ENCODE measurements at regions not wholly inside any gene's neighbourhood (a gene's known extent, or its start where the extent isn't known, plus 50 kb on each side); places are given as distances from the start of the nearest gene placed in this dataset.

DNA sequence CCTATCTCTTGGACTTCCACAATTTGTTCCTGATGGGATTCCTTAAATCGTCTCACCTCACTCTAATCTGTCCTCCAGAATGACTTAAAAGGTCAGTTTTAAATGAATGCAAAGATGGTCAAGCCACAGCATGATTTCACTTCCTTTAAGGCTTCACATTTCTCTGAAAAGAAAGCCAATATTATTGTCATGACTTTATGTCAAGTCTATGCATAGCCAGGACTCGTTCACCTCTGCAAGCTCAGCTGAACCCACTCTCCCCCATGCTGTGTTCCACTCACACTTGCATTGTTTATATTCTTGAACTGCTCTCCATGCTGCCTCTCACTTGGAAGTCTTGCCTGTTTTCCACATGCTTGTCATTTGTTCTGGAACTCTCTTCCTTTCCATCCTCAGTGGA is 298.4 kb upstream of the MMADHC start:
- Histone ChIP-seq H3K9me3 (ENCODE audit: control insufficient read depth, insufficient read depth, low read depth, low read length) (no peaks in the 10 kb centered on the region), H3K27me3 (ENCODE audit: control insufficient read depth, insufficient read depth, low read length) (no peaks in the 10 kb centered on the region), H3K4me1 (ENCODE audit: control insufficient read depth, insufficient read depth, low read length) (no peaks in the 10 kb centered on the region), H3K36me3 (ENCODE audit: control insufficient read depth, insufficient read depth, low read length) (no peaks in the 10 kb centered on the region), H3K27ac (ENCODE audit: low read length) (no peak overlapping the region), H3K4me3 (ENCODE audit: low read depth in 2 of 2, low read length in 2 of 2) (no peak overlapping the region)
- TF ChIP-seq, protein P1, sequence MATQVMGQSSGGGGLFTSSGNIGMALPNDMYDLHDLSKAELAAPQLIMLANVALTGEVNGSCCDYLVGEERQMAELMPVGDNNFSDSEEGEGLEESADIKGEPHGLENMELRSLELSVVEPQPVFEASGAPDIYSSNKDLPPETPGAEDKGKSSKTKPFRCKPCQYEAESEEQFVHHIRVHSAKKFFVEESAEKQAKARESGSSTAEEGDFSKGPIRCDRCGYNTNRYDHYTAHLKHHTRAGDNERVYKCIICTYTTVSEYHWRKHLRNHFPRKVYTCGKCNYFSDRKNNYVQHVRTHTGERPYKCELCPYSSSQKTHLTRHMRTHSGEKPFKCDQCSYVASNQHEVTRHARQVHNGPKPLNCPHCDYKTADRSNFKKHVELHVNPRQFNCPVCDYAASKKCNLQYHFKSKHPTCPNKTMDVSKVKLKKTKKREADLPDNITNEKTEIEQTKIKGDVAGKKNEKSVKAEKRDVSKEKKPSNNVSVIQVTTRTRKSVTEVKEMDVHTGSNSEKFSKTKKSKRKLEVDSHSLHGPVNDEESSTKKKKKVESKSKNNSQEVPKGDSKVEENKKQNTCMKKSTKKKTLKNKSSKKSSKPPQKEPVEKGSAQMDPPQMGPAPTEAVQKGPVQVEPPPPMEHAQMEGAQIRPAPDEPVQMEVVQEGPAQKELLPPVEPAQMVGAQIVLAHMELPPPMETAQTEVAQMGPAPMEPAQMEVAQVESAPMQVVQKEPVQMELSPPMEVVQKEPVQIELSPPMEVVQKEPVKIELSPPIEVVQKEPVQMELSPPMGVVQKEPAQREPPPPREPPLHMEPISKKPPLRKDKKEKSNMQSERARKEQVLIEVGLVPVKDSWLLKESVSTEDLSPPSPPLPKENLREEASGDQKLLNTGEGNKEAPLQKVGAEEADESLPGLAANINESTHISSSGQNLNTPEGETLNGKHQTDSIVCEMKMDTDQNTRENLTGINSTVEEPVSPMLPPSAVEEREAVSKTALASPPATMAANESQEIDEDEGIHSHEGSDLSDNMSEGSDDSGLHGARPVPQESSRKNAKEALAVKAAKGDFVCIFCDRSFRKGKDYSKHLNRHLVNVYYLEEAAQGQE (IDR thresholded peaks at IDR 0.05; ENCODE audit: insufficient read depth in 1 of 2, low read depth in 2 of 2, low read length in 1 of 2): no peak
- TF ChIP-seq SIN3A (IDR thresholded peaks at IDR 0.05; ENCODE audit: borderline replicate concordance, insufficient read depth, low read depth, low read length): no peak
- TF ChIP-seq, protein P2, sequence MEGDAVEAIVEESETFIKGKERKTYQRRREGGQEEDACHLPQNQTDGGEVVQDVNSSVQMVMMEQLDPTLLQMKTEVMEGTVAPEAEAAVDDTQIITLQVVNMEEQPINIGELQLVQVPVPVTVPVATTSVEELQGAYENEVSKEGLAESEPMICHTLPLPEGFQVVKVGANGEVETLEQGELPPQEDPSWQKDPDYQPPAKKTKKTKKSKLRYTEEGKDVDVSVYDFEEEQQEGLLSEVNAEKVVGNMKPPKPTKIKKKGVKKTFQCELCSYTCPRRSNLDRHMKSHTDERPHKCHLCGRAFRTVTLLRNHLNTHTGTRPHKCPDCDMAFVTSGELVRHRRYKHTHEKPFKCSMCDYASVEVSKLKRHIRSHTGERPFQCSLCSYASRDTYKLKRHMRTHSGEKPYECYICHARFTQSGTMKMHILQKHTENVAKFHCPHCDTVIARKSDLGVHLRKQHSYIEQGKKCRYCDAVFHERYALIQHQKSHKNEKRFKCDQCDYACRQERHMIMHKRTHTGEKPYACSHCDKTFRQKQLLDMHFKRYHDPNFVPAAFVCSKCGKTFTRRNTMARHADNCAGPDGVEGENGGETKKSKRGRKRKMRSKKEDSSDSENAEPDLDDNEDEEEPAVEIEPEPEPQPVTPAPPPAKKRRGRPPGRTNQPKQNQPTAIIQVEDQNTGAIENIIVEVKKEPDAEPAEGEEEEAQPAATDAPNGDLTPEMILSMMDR (IDR thresholded peaks at IDR 0.05): no peak
- no peak for TF ChIP-seq POLR2AphosphoS5 (IDR thresholded peaks at IDR 0.05; ENCODE audit: low read depth, low read length)
- TF ChIP-seq TCF7L2 (IDR thresholded peaks at IDR 0.05; ENCODE audit: low read depth, low read length): no peak
- ChIA-PET POLR2A (interaction anchor here (0.6 kb wide), 1 partner anchor 87 kb away, joined by 3 read pairs; no protein-coding TSS in a partner anchor), CTCF (no interaction called here)
- in situ Hi-C loops (cut with HindIII; ENCODE audit: low pct_unique_long_range_greater_than_20kb, low sequenced_read_pairs): no loop called here
- ATAC-seq: no peak
- no peak for DNase-seq (ENCODE audit: low read depth, low spot score)
- intact Hi-C loops (cut with micrococcal nuclease; ENCODE audit: unreplicated experiment): no loop called here
- BruUV-seq (replicated peaks): no TSS peak

DNA sequence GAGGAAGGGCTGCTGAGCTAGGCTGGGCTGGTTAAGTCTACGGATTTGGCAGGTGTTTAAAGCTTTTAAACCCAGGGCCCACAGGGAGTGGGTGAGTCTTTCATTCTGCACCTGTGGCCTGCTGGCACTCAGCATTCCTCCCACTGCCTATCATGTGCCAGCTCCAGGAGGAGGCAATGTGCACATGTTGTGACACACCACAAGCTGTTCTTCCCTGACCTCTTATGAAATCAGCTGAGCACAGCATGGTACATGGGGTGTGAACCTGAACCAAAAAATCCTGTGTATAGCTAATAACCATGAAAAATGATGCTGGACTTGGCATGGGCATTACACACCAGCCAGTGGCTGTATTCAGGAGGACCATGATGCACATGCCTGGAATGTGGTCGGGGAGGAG is 297.9 kb upstream of the MMADHC start:
- in situ Hi-C loops (cut with HindIII; ENCODE audit: low pct_unique_long_range_greater_than_20kb, low sequenced_read_pairs) (no loop called here), intact Hi-C loops (cut with micrococcal nuclease; ENCODE audit: unreplicated experiment) (no loop called here)
- no peak overlapping the region for H3K27ac ChIP-seq (ENCODE audit: low read length)
- no peak overlapping the region for H3K4me3 ChIP-seq (ENCODE audit: low read depth in 2 of 2, low read length in 2 of 2)
- no peaks in the 10 kb centered on the region for H3K36me3 ChIP-seq (ENCODE audit: control insufficient read depth, insufficient read depth, low read length)
- ATAC-seq: no peak
- no peaks in the 10 kb centered on the region for H3K4me1 ChIP-seq (ENCODE audit: control insufficient read depth, insufficient read depth, low read length)
- no peaks in the 10 kb centered on the region for H3K9me3 ChIP-seq (ENCODE audit: control insufficient read depth, insufficient read depth, low read depth, low read length)
- DNase-seq (ENCODE audit: low read depth, low spot score): no peak
- ChIA-PET CTCF (no interaction called here), POLR2A (no interaction called here)
- no TSS peak for BruUV-seq (replicated peaks)
- no peak for TF ChIP-seq POLR2AphosphoS5 (IDR thresholded peaks at IDR 0.05; ENCODE audit: low read depth, low read length)
- no peak for TF ChIP-seq SIN3A (IDR thresholded peaks at IDR 0.05; ENCODE audit: borderline replicate concordance, insufficient read depth, low read depth, low read length)
- TF ChIP-seq, protein P1 (IDR thresholded peaks at IDR 0.05; ENCODE audit: insufficient read depth in 1 of 2, low read depth in 2 of 2, low read length in 1 of 2): no peak
- TF ChIP-seq, protein P2 (IDR thresholded peaks at IDR 0.05): no peak
- no peak for TF ChIP-seq TCF7L2 (IDR thresholded peaks at IDR 0.05; ENCODE audit: low read depth, low read length)
- no peaks in the 10 kb centered on the region for H3K27me3 ChIP-seq (ENCODE audit: control insufficient read depth, insufficient read depth, low read length)
